Activated CD8-positive, alpha-beta T cell treated with anti-CD3 and anti-CD28 coated beads for 36 hours (primary cell): ENCODE measurements at regions not wholly inside any gene's neighbourhood (a gene's known extent, or its start where the extent isn't known, plus 50 kb on each side); places are given as distances from the start of the nearest gene placed in this dataset.

Experiments
- ATAC-seq: fragments of 200-7000 bp; cut with Tn5 transposase; one replicate; pipeline ENCODE4 v1.10.0; 2021; ENCODE audit warnings: mild to moderate bottlenecking, moderate library complexity
- CTCF ChIA-PET: fragments of 350-600 bp; sonication (Branson Sonifier 250); formaldehyde crosslinking; loops from one replicate; lab custom pipeline; 2021; ENCODE audit warnings: antibody characterized with exemption; lab: Charles Lee
- POLR2A ChIA-PET: fragments of 350-600 bp; sonication (Branson Sonifier 250); formaldehyde crosslinking; loops from one replicate; lab custom pipeline; 2021; ENCODE audit warnings: antibody characterized with exemption; lab: Charles Lee
- DNase-seq: peaks from one replicate; pipeline ENCODE4 v3.0.0-alpha.2; 2020
- H3K27ac Mint-ChIP-seq: one replicate; pipeline ENCODE4 v1.8.0; 2021; ENCODE audit warnings: mild to moderate bottlenecking, mixed read lengths
- H3K27me3 Mint-ChIP-seq: one replicate; pipeline ENCODE4 v1.8.0; 2021; ENCODE audit warnings: mixed read lengths
- H3K36me3 Mint-ChIP-seq: one replicate; pipeline ENCODE4 v1.8.0; 2021; ENCODE audit warnings: low read depth, mixed read lengths
- H3K4me1 Mint-ChIP-seq: one replicate; pipeline ENCODE4 v1.8.0; 2021; ENCODE audit warnings: low read depth, mixed read lengths
- H3K4me3 Mint-ChIP-seq: one replicate; pipeline ENCODE4 v1.8.0; 2021; ENCODE audit warnings: mild to moderate bottlenecking, moderate library complexity, mixed read lengths
- H3K9me3 Mint-ChIP-seq: one replicate; pipeline ENCODE4 v1.8.0; 2021; ENCODE audit warnings: mixed read lengths
- intact Hi-C: fragments of 100-400 bp; cut with micrococcal nuclease; formaldehyde crosslinking; loops from one replicate; pipeline ENCODE4 v1.10.0; 2022
- TF ChIP-seq, protein P1 (sequence below): fragments of 200-600 bp; IDR thresholded peaks from one replicate; pipeline ENCODE4 v1.8.0; 2022; ENCODE audit warnings: antibody characterized with exemption, mild to moderate bottlenecking

DNA sequence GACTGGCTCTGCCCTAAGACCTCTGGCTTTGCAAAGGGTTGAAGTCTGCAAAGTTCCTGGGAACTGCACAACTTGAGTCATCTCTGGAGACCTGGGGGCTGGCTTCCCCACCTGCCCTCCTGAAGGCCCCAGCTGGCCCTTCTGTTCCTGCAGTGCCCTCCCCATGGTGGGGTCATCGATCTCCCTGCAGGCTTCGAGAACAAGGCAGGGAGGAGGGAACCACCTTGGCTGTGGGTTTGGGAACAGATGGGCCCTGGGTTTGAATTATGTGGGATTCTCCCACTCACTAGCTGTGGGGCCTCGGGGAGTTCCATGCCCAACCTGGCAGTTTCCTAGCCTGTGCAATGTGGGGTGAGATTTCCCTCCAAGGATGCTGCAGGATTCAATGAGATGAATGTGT, 310.2 kb downstream of the PTPRU start:
- Mint-ChIP-seq H3K9me3 (no peaks in the 10 kb centered on the region), H3K27ac (no peak overlapping the region), H3K27me3 (no peaks in the 10 kb centered on the region), H3K4me1 (no peaks in the 10 kb centered on the region), H3K36me3 (no peaks in the 10 kb centered on the region), H3K4me3 (no peak overlapping the region)
- intact Hi-C loops, result no loop called here
- DNase-seq (no peak), ATAC-seq (no peak)
- ChIA-PET POLR2A (interaction anchor here (0.9 kb wide), 1 partner anchor 13 kb away, joined by 3 read pairs; no protein-coding TSS in a partner anchor), CTCF (no interaction called here)
- TF ChIP-seq, protein P1, sequence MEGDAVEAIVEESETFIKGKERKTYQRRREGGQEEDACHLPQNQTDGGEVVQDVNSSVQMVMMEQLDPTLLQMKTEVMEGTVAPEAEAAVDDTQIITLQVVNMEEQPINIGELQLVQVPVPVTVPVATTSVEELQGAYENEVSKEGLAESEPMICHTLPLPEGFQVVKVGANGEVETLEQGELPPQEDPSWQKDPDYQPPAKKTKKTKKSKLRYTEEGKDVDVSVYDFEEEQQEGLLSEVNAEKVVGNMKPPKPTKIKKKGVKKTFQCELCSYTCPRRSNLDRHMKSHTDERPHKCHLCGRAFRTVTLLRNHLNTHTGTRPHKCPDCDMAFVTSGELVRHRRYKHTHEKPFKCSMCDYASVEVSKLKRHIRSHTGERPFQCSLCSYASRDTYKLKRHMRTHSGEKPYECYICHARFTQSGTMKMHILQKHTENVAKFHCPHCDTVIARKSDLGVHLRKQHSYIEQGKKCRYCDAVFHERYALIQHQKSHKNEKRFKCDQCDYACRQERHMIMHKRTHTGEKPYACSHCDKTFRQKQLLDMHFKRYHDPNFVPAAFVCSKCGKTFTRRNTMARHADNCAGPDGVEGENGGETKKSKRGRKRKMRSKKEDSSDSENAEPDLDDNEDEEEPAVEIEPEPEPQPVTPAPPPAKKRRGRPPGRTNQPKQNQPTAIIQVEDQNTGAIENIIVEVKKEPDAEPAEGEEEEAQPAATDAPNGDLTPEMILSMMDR, result no peak

DNA sequence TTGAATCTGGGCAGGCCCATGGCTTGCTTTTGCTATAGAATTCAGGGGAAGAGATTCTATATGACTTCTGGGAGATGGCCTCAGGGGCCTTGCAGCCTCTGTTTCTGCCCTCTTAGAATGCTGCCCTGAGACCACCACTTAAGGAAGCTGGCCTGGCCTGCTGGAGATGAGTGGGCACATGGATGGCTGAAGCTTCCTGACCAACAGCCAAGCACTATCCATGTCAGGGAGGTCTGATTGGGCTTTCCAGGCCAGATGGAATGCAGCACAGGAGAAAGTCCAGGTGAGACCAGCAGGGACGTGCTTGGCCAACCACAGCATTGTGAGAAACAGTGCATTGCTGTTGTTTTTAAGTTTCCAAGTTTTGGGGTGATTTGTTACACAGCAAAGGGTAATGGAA, 308.1 kb downstream of the PTPRU start:
- CTCF ChIA-PET, result no interaction called here
- DNase-seq, result no peak
- no peaks in the 10 kb centered on the region for H3K9me3 Mint-ChIP-seq
- H3K36me3 Mint-ChIP-seq, result no peaks in the 10 kb centered on the region
- POLR2A ChIA-PET, result no interaction called here
- intact Hi-C loops, result no loop called here
- H3K4me1 Mint-ChIP-seq, result no peaks in the 10 kb centered on the region
- no peaks in the 10 kb centered on the region for H3K27me3 Mint-ChIP-seq
- ATAC-seq, result no peak
- no peak overlapping the region for H3K27ac Mint-ChIP-seq
- TF ChIP-seq, protein P1, result no peak
- no peak overlapping the region for H3K4me3 Mint-ChIP-seq

DNA sequence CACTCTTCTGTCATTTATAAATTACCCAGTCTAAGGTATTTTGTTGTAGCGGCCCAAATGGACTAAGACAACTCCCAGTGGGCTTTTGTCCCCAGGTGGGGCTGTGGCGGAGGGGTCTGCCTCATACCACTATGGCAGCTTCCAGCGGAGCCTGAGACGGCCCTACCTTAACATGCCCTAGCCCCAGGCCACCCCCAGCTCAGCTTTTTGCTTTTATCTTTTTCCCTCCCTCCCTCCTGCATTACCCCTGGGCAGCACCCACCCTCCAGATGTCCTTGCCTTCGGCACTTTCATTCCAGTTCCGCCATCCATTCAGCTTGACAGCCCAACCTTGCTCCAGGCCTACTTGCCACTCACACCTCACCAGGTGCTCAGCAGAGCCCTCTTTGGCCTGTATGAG, 307.3 kb downstream of the PTPRU start:
- no peaks in the 10 kb centered on the region for H3K9me3 Mint-ChIP-seq
- ChIA-PET POLR2A (no interaction called here), CTCF (no interaction called here)
- intact Hi-C loops, result no loop called here
- H3K4me3 Mint-ChIP-seq, result no peak overlapping the region
- ATAC-seq (no peak), DNase-seq (no peak)
- TF ChIP-seq, protein P1, result no peak
- H3K36me3 Mint-ChIP-seq, result no peaks in the 10 kb centered on the region
- H3K27ac Mint-ChIP-seq, result no peak overlapping the region
- H3K27me3 Mint-ChIP-seq, result no peaks in the 10 kb centered on the region
- H3K4me1 Mint-ChIP-seq, result no peaks in the 10 kb centered on the region

DNA sequence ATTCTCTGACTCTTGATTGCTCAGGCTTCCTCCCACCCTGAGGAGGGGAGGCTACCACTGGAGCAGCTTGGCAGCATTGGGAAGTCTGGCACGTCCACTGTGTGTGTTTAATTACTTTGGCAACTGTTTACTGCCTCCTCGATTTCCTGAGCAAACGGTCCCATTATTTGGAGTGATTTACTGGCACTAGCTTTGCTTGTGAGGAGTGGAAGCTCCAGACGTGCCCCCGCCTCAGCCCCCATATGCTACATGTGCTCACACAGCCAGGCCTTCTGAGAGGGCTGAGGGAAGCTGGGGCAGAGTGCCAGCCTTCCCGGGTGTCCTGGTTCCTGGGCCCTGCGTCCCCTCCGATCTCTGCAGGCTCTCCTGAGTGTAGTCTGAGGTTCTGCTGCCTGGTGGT, 306.2 kb downstream of the PTPRU start:
- Mint-ChIP-seq H3K36me3 (no peaks in the 10 kb centered on the region), H3K27ac (no peak overlapping the region), H3K27me3 (no peaks in the 10 kb centered on the region), H3K4me3 (no peak overlapping the region), H3K4me1 (no peaks in the 10 kb centered on the region), H3K9me3 (no peaks in the 10 kb centered on the region)
- POLR2A ChIA-PET, result no interaction called here
- DNase-seq (no peak), ATAC-seq (no peak)
- intact Hi-C loops, result no loop called here
- TF ChIP-seq, protein P1, result no peak
- CTCF ChIA-PET, result interaction anchor here (0.5 kb wide), 1 partner anchor 480 kb away, joined by 3 read pairs; no protein-coding TSS in a partner anchor

DNA sequence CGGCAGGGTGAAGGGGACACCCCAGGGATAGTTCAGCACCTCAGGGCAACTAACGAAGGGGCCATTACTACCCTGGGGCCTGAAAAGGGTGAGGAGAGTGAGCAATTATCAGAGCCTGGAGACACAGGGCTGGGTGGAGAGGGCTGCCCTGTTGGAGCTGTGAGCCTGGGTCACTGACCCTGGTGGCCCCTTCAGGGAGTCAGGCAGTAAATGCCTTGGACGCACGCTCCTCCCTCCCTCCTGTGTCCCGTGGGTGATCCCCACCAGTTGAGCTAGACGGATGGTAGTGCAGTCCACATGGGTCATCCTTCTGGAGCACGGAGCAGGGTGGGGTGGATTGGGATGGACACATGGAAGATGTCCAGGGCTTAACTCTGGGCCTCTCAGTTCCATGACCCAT, 305.3 kb downstream of the PTPRU start:
- no peaks in the 10 kb centered on the region for H3K36me3 Mint-ChIP-seq
- TF ChIP-seq, protein P1, result no peak
- ATAC-seq, result no peak
- POLR2A ChIA-PET, result no interaction called here
- no peaks in the 10 kb centered on the region for H3K9me3 Mint-ChIP-seq
- DNase-seq, result no peak
- H3K27ac Mint-ChIP-seq, result no peak overlapping the region
- CTCF ChIA-PET, result no interaction called here
- intact Hi-C loops, result no loop called here
- H3K4me1 Mint-ChIP-seq, result no peaks in the 10 kb centered on the region
- no peaks in the 10 kb centered on the region for H3K27me3 Mint-ChIP-seq
- no peak overlapping the region for H3K4me3 Mint-ChIP-seq
